ENCODE measurements at regions not wholly inside any gene's neighbourhood (a gene's known extent, or its start where the extent isn't known, plus 50 kb on each side); places are given as distances from the start of the nearest gene placed in this dataset.
A peak's percentile ranks its signal among the peaks of the same experiment; 100 is the strongest.
"Not testable (repeated sequence)": the region's sequence is repeated elsewhere in the genome, so short reads cannot be mapped to it uniquely, and the experiment has no call there.

GRCh38 chr5:18240971-18241370 is 606.7 kb downstream of the TAF11L14 start:
- DNase-seq (ENCODE audit: low read depth) = no peak

- no peak for DNase-seq (ENCODE audit: low read depth)
These were observed 609.6 kb downstream of the TAF11L14 start for GRCh38 chr5:18243846-18244245.

- DNase-seq (ENCODE audit: low read depth) = no peak
These were observed 610.0 kb downstream of the TAF11L14 start for GRCh38 chr5:18244309-18244708.

GRCh38 chr5:18252559-18252958 is 618.3 kb downstream of the TAF11L14 start:
- DNase-seq (ENCODE audit: low read depth) = no peak

GRCh38 chr5:18264126-18264882 is 630.0 kb downstream of the TAF11L14 start:
- no peak for DNase-seq (ENCODE audit: low read depth)

GRCh38 chr5:18270635-18271338 is 636.5 kb downstream of the TAF11L14 start:
- peak; percentile 1 for DNase-seq (ENCODE audit: low read depth)

GRCh38 chr5:18276939-18277338 is 642.7 kb downstream of the TAF11L14 start:
- DNase-seq (ENCODE audit: low read depth) = no peak

- DNase-seq (ENCODE audit: low read depth) = peak; percentile 61
These were observed 647.8 kb downstream of the TAF11L14 start for GRCh38 chr5:18281947-18282581.

- no peak for DNase-seq (ENCODE audit: low read depth)
These were observed 651.0 kb downstream of the TAF11L14 start for GRCh38 chr5:18285257-18285656.

GRCh38 chr5:18292146-18292545 is 657.9 kb downstream of the TAF11L14 start:
- no peak for DNase-seq (ENCODE audit: low read depth)

GRCh38 chr5:18295696-18296095 is 661.4 kb downstream of the TAF11L14 start:
- DNase-seq (ENCODE audit: low read depth) = not testable (repeated sequence)

- no peak for DNase-seq (ENCODE audit: low read depth)
These were observed 664.9 kb downstream of the TAF11L14 start for GRCh38 chr5:18299166-18299565.

- peak; percentile 52 for DNase-seq (ENCODE audit: low read depth)
These were observed 671.1 kb downstream of the TAF11L14 start for GRCh38 chr5:18305288-18305924.

- DNase-seq (ENCODE audit: low read depth) = no peak
These were observed 677.0 kb downstream of the TAF11L14 start for GRCh38 chr5:18311266-18311665.

- DNase-seq (ENCODE audit: low read depth) = no peak
These were observed 677.8 kb downstream of the TAF11L14 start for GRCh38 chr5:18312016-18312415.

- DNase-seq (ENCODE audit: low read depth) = peak; percentile 25
These were observed 680.0 kb downstream of the TAF11L14 start for GRCh38 chr5:18314192-18314778.

- no peak for DNase-seq (ENCODE audit: low read depth)
These were observed 687.1 kb downstream of the TAF11L14 start for GRCh38 chr5:18321262-18321942.

GRCh38 chr5:18323891-18324290 is 689.6 kb downstream of the TAF11L14 start:
- no peak for DNase-seq (ENCODE audit: low read depth)

- no peak for DNase-seq (ENCODE audit: low read depth)
These were observed 691.2 kb downstream of the TAF11L14 start for GRCh38 chr5:18325431-18325830.

- DNase-seq (ENCODE audit: low read depth) = peak; percentile 28
These were observed 695.1 kb downstream of the TAF11L14 start for GRCh38 chr5:18329328-18329727.

- DNase-seq (ENCODE audit: low read depth) = peak; percentile 24
These were observed 699.6 kb downstream of the TAF11L14 start for GRCh38 chr5:18333841-18334240.

GRCh38 chr5:18334949-18335348 is 700.7 kb downstream of the TAF11L14 start:
- DNase-seq (ENCODE audit: low read depth) = no peak

All from iris pigment epithelial cell (primary cell).